Smooth muscle cell (in vitro differentiated cells): ENCODE measurements at regions not wholly inside any gene's neighbourhood (a gene's known extent, or its start where the extent isn't known, plus 50 kb on each side); places are given as distances from the start of the nearest gene placed in this dataset.
A peak's percentile ranks its signal among the peaks of the same experiment; 100 is the strongest.

ENCODE experiments used
- DNase-seq: peaks from one replicate; lab custom pipeline; 2025; ENCODE audit not compliant: unreplicated experiment; lab: John Stamatoyannopoulos, UW
- H2AFZ ChIP-seq: fragments of 200-600 bp; sonication (generic); 2 replicates; pipeline ENCODE4 v1.6.0; 2016; ENCODE audit warnings: antibody characterized with exemption, low read depth, mild to moderate bottlenecking
- H3F3A ChIP-seq: fragments of 200-600 bp; sonication (generic); 2 replicates; pipeline ENCODE4 v1.6.0; 2017; ENCODE audit warnings: antibody characterized with exemption, low read depth
- H3K27ac ChIP-seq: fragments of 200-600 bp; sonication (generic); 2 replicates; pipeline ENCODE4 v1.5.1; 2016; ENCODE audit warnings: low read depth, mild to moderate bottlenecking
- H3K27me3 ChIP-seq: fragments of 200-600 bp; sonication (generic); 2 replicates; pipeline ENCODE4 v1.6.1; 2016; ENCODE audit warnings: low read depth, mild to moderate bottlenecking
- H3K36me3 ChIP-seq: fragments of 200-600 bp; sonication (generic); 2 replicates; pipeline ENCODE4 v1.5.1; 2016; ENCODE audit warnings: low read depth
- H3K4me1 ChIP-seq: fragments of 200-600 bp; sonication (generic); 2 replicates; pipeline ENCODE4 v1.5.1; 2016; ENCODE audit warnings: low read depth
- H3K4me2 ChIP-seq: fragments of 200-600 bp; sonication (generic); 2 replicates; pipeline ENCODE4 v1.6.0; 2016; ENCODE audit warnings: mild to moderate bottlenecking
- H3K4me3 ChIP-seq: fragments of 200-600 bp; sonication (generic); 2 replicates; pipeline ENCODE4 v1.5.1; 2016; ENCODE audit warnings: mild to moderate bottlenecking
- H3K79me2 ChIP-seq: fragments of 200-600 bp; sonication (generic); 2 replicates; pipeline ENCODE4 v1.6.0; 2016; ENCODE audit warnings: low read depth, mild to moderate bottlenecking
- H3K9ac ChIP-seq: fragments of 200-600 bp; sonication (generic); 2 replicates; pipeline ENCODE4 v1.6.0; 2016; ENCODE audit warnings: low read depth
- H3K9me3 ChIP-seq: fragments of 200-600 bp; sonication (generic); replicated peaks from 2 replicates; pipeline ENCODE4 v1.5.1; 2016; ENCODE audit warnings: low read depth
- H4K20me1 ChIP-seq: fragments of 200-600 bp; sonication (generic); 2 replicates; pipeline ENCODE4 v1.6.0; 2016; ENCODE audit warnings: low read depth
- CTCF ChIP-seq: fragments of 200-600 bp; sonication (generic); IDR thresholded peaks from 2 replicates; pipeline ENCODE4 v1.5.1; 2017; ENCODE audit warnings: borderline replicate concordance, mild to moderate bottlenecking, antibody characterized with exemption; ENCODE audit not compliant: insufficient read depth, poor library complexity, severe bottlenecking
- WGBS: methylation state at CpG from one replicate; pipeline ENCODE4 v1.1.7; 2016; ENCODE audit warnings: low lambda C conversion rate; 5-methylcytosine and 5-hydroxymethylcytosine counted together

- H3K27me3 ChIP-seq, result no peaks in the 10 kb centered on the region
- WGBS, result 85% methylated on average over 2 of the region's 2 CpGs
Measured at GRCh38 chr4:133600008-133600407, 450.9 kb downstream of the PCDH10 start.

GRCh38 chr4:133598779-133599178, 449.7 kb downstream of the PCDH10 start:
- WGBS, result 31% methylated on average over 6 of the region's 6 CpGs
- no peaks in the 10 kb centered on the region for H3F3A ChIP-seq
- H4K20me1 ChIP-seq, result no peaks in the 10 kb centered on the region
- H3K4me2 ChIP-seq, result no peak overlapping the region
- DNase-seq, result no peak
- H3K27ac ChIP-seq, result no peak overlapping the region
- no peak for TF ChIP-seq CTCF
- H2AFZ ChIP-seq, result no peak overlapping the region
- no peaks in the 10 kb centered on the region for H3K9me3 ChIP-seq
- no peaks in the 10 kb centered on the region for H3K79me2 ChIP-seq
- H3K27me3 ChIP-seq, result no peaks in the 10 kb centered on the region
- H3K4me3 ChIP-seq, result no peak overlapping the region
- peaks cover 13% of the 10 kb centered on the region for H3K4me1 ChIP-seq
- H3K36me3 ChIP-seq, result no peaks in the 10 kb centered on the region
- no peak overlapping the region for H3K9ac ChIP-seq

More at GRCh38 chr4:133600008-133600407, 450.9 kb downstream of the PCDH10 start:
- Histone ChIP-seq H3K9me3 (no peaks in the 10 kb centered on the region), H3K4me2 (no peak overlapping the region), H3K9ac (no peak overlapping the region), H3K27ac (no peak overlapping the region), H3K79me2 (no peaks in the 10 kb centered on the region), H3F3A (no peaks in the 10 kb centered on the region), H3K4me1 (peaks cover under 1% of the 10 kb centered on the region), H3K36me3 (no peaks in the 10 kb centered on the region), H3K4me3 (no peak overlapping the region), H4K20me1 (no peaks in the 10 kb centered on the region), H2AFZ (peak overlapping the region; percentile 27)
- no peak for TF ChIP-seq CTCF
- DNase-seq, result no peak

- no peaks in the 10 kb centered on the region for H3K36me3 ChIP-seq
- H2AFZ ChIP-seq, result no peak overlapping the region
- no peaks in the 10 kb centered on the region for H3K79me2 ChIP-seq
- H3K4me3 ChIP-seq, result no peak overlapping the region
- no peaks in the 10 kb centered on the region for H4K20me1 ChIP-seq
- H3K4me1 ChIP-seq, result peaks cover 18% of the 10 kb centered on the region
- no peak for DNase-seq
- no peak overlapping the region for H3K4me2 ChIP-seq
- WGBS, result 100% methylated on average over 1 of the region's 1 CpG
- no peaks in the 10 kb centered on the region for H3F3A ChIP-seq
- no peak overlapping the region for H3K9ac ChIP-seq
- H3K27me3 ChIP-seq, result no peaks in the 10 kb centered on the region
- H3K9me3 ChIP-seq, result no peaks in the 10 kb centered on the region
- no peak for TF ChIP-seq CTCF
- H3K27ac ChIP-seq, result no peak overlapping the region
Measured at GRCh38 chr4:133597251-133597650, 448.2 kb downstream of the PCDH10 start.

GRCh38 chr4:133596459-133596858, 447.4 kb downstream of the PCDH10 start:
- Histone ChIP-seq H4K20me1 (no peaks in the 10 kb centered on the region), H3K79me2 (no peaks in the 10 kb centered on the region), H2AFZ (peak overlapping the region; percentile 47), H3K36me3 (no peaks in the 10 kb centered on the region), H3F3A (no peaks in the 10 kb centered on the region), H3K4me1 (peaks cover 18% of the 10 kb centered on the region), H3K27ac (no peak overlapping the region), H3K4me3 (no peak overlapping the region), H3K27me3 (no peaks in the 10 kb centered on the region), H3K9ac (no peak overlapping the region), H3K9me3 (no peaks in the 10 kb centered on the region), H3K4me2 (no peak overlapping the region)
- WGBS, result 40% methylated on average over 3 of the region's 3 CpGs
- no peak for TF ChIP-seq CTCF
- no peak for DNase-seq
